ENCODE measurements at regions not wholly inside any gene's neighbourhood (a gene's known extent, or its start where the extent isn't known, plus 50 kb on each side); places are given as distances from the start of the nearest gene placed in this dataset.
"Not testable (repeated sequence)": the region's sequence is repeated elsewhere in the genome, so short reads cannot be mapped to it uniquely, and the experiment has no call there.

DNA sequence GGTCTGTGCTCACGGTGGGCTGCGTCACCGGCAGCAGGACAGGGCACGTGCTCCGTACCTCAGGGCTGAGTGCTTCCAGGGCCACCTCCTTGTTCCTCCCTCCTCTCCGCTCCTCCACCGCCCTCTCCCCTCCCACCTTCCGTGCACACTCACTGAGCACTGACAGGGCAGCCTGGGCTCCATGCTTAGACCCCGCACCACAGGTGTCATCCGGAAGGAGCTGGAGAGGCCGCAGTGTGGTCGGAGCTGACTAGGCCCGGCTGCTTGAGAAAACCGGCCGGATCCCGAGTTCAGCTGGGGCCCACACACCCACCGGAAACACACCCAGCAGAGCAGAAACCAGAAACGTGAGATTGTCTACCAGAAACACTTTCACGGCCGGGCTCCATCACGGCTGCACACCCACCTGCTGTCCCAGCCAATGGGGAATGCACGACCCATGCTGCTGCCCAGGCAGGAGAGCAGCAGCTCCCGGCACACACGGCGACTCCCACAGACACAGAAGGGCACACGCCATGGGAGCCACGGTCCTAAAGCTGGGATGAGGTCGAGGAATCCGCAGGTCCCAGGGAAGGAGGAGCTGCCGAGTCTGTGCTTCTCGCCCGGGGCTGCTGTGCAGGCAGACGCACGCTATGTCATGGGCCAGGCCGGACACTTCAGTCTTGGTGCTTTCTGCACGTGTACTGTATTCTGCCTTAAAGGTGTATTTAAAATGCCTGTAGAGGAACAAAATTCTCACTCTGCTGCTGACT, 55.0 kb upstream of the ZNF469 start:
- no peak overlapping the region for H3K27ac Mint-ChIP-seq (ENCODE audit: low read depth)
- no peaks in the 10 kb centered on the region for H3K4me1 Mint-ChIP-seq
- DNase-seq (ENCODE audit: low spot score in 2 of 2) (no peak), ATAC-seq (replicated peaks; ENCODE audit: extremely low read depth, poor library complexity, severe bottlenecking) (no peak)
- no peaks in the 10 kb centered on the region for H3K9me3 Mint-ChIP-seq
- H3K4me3 Mint-ChIP-seq = no peak overlapping the region
- H3K36me3 Mint-ChIP-seq (ENCODE audit: insufficient read depth) = peaks cover 2% of the 10 kb centered on the region
- no peaks in the 10 kb centered on the region for H3K27me3 Mint-ChIP-seq

GRCh38 chr16:88328313-88328980, 54.3 kb upstream of the ZNF469 start:
- no peak overlapping the region for H3K27ac Mint-ChIP-seq (ENCODE audit: low read depth)
- H3K27me3 Mint-ChIP-seq = no peaks in the 10 kb centered on the region
- H3K4me3 Mint-ChIP-seq = no peak overlapping the region

GRCh38 chr16:88329726-88330700, 52.7 kb upstream of the ZNF469 start:
- ATAC-seq (replicated peaks; ENCODE audit: extremely low read depth, poor library complexity, severe bottlenecking) = no peak
- Mint-ChIP-seq H3K4me3 (no peak overlapping the region), H3K4me1 (no peaks in the 10 kb centered on the region), H3K27ac (ENCODE audit: low read depth) (no peak overlapping the region), H3K27me3 (no peaks in the 10 kb centered on the region), H3K9me3 (no peaks in the 10 kb centered on the region), H3K36me3 (ENCODE audit: insufficient read depth) (peaks cover 2% of the 10 kb centered on the region)
- DNase-seq (ENCODE audit: low spot score in 2 of 2) = no peak

More at GRCh38 chr16:88328313-88328980, 54.3 kb upstream of the ZNF469 start:
- Mint-ChIP-seq H3K4me1 (no peaks in the 10 kb centered on the region), H3K36me3 (ENCODE audit: insufficient read depth) (peaks cover 2% of the 10 kb centered on the region), H3K9me3 (no peaks in the 10 kb centered on the region)
- ATAC-seq (replicated peaks; ENCODE audit: extremely low read depth, poor library complexity, severe bottlenecking) (no peak), DNase-seq (ENCODE audit: low spot score in 2 of 2) (no peak)

DNA sequence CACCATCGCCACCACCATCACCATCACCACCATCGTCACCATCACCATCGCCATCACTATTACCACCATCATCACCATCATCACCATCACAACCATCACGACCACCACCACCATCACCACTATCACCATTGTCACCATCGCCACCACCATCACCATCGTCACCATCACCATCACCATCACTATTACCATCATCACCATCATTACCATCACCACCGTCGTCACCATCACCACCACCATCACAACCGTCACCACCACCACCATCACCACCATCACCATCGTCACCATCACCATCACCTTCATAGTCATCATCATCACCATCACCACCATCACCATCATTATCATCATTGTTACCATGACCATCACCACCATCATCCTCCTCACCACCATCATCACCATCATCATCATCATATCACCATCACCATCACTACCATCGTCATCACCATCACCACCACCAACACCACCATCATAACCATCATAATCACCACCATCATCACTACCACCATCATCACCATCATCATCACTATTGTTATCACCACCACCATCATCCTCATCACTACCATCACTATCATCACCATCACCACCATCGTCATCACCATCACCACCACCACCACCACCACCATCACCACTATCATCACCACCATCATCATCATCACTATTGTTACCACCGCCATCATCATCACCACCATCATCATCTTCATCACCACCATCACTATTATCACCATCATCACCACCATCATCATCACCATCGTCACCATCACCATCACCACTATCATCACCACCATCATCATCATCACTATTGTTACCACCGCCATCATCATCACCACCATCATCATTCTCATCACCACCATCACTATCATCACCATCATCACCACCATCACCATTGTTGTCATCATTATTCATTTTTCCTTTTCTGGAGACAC, 51.5 kb upstream of the ZNF469 start:
- Mint-ChIP-seq H3K27me3 (no peaks in the 10 kb centered on the region), H3K9me3 (no peaks in the 10 kb centered on the region), H3K4me3 (no peak overlapping the region), H3K36me3 (ENCODE audit: insufficient read depth) (peaks cover 2% of the 10 kb centered on the region), H3K4me1 (no peaks in the 10 kb centered on the region), H3K27ac (ENCODE audit: low read depth) (no peak overlapping the region)
- DNase-seq (ENCODE audit: low spot score in 2 of 2) = no peak
- no peak for ATAC-seq (replicated peaks; ENCODE audit: extremely low read depth, poor library complexity, severe bottlenecking)

DNA sequence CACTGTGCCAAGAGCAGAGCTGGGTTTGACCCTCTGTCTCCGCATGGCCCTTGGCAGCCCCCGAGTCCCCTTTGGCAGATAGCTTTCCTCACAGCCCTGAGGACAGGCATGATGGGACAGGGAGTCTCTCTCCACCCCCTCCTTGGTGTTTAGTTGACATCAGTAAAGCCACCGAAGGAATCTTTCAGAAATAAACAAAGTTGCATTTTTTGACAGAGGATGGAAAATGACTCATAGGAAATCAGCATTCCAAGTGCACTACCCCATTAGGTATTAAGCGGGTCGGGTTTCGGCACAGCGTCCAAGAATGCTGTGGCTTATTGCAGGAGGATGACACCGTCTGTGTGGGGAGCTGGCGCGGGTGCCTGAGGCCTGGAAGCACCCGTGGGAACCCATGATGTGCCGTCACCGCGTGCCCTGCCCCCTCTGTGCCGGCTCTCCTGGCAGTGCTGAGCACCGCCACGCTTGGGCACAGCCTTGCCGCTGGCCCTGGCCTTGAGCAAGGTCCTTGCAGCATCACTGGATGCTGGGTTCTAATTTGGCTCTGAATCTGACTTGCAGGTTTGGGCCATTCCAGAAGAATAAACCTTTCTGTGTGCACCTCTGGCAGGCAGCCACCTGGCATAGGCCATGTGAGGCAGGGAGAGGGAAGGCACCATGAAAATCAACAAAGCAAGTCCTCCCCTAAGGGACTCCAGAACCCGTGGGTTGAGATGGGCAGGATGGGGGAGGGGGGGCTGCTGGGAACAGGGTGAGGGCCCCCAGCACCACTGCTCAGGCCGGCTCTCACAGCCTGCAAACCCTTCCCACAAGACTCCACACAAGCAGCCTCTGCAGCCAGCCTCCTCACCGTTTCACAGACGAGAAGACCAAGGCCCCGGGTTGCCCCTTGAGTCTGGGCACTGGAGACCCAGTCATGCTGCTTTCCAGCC, 50.5 kb upstream of the ZNF469 start:
- Mint-ChIP-seq H3K36me3 (ENCODE audit: insufficient read depth) (peaks cover 2% of the 10 kb centered on the region), H3K4me3 (no peak overlapping the region), H3K27me3 (no peaks in the 10 kb centered on the region), H3K27ac (ENCODE audit: low read depth) (no peak overlapping the region), H3K4me1 (no peaks in the 10 kb centered on the region), H3K9me3 (no peaks in the 10 kb centered on the region)
- ATAC-seq (replicated peaks; ENCODE audit: extremely low read depth, poor library complexity, severe bottlenecking) (no peak), DNase-seq (ENCODE audit: low spot score in 2 of 2) (no peak)

DNA sequence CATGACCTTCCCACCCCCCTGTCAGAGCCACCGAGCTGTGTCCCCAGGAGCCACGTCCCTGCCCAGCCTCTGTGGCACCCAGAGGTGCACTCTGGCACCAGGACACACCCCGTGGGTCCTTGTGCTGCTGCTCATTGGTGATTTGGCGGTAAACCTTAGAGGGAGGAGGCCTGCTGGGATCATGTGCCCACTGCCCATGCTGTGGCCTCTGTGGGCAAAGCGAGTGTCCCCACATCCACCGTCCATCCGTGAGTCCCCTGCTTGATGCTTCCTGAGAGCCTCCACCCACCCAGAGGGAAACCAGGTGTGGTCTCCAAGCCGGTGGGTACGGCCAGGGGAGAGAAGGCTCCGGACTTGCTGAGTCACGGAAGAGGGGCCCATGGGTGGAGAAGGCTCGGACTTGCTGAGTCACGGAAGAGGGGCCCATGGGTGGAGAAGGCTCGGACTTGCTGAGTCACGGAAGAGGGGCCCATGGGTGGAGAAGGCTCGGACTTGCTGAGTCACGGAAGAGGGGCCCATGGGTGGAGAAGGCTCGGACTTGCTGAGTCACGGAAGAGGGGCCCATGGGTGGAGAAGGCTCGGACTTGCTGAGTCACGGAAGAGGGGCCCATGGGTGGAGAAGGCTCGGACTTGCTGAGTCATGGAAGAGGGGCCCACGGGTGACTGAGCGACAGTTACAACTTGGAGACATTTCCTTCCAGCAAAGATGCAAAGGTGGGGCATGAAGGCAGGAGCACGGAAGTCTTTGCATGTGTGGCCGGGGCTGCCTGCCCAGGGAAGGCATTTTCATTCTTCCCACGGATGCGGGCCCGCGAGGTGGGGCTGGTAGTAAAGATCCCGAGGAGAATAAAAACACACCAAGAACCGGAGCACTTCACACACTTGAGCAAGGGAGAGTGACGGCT, 49.6 kb upstream of the ZNF469 start:
- not testable (repeated sequence) for H3K27ac Mint-ChIP-seq (ENCODE audit: low read depth)

More for the DNA sequence above, 49.6 kb upstream of the ZNF469 start:
- H3K27me3 Mint-ChIP-seq; ATAC-seq (replicated peaks; ENCODE audit: extremely low read depth, poor library complexity, severe bottlenecking); H3K4me1 Mint-ChIP-seq; DNase-seq (ENCODE audit: low spot score in 2 of 2); H3K4me3 Mint-ChIP-seq; H3K36me3 Mint-ChIP-seq (ENCODE audit: insufficient read depth); H3K9me3 Mint-ChIP-seq: not testable (repeated sequence)

Measured in central memory CD8-positive, alpha-beta T cell (primary cell).